NCI-H1417 (cell line): ENCODE measurements at regions not wholly inside any gene's neighbourhood (a gene's known extent, or its start where the extent isn't known, plus 50 kb on each side); places are given as distances from the start of the nearest gene placed in this dataset.

ENCODE experiments used
- DNase-seq, 3 experiments: peaks; one replicate each; lab custom pipeline; 2025; lab: John Stamatoyannopoulos, UW

DNA sequence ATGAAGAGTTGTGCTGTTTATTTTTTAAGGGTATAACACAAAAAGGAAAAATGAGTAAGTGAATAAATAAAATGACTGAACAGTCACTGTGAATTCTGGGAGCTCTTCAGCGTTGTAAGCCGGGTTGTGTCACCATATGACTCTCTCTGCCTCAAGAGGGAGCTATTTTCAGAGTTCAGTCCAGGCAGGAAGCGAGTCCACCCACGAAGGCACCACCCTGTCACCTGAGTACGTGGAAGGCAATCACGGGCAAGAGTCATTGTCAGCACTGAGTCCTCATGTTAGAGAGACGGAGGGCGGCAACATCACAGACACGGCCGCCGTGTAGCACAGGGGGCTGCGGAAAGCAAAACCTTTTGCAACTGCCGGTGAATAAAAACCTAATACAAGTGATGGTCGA, 227.6 kb downstream of the UTP18 start:
- DNase-seq, result no peak

DNA sequence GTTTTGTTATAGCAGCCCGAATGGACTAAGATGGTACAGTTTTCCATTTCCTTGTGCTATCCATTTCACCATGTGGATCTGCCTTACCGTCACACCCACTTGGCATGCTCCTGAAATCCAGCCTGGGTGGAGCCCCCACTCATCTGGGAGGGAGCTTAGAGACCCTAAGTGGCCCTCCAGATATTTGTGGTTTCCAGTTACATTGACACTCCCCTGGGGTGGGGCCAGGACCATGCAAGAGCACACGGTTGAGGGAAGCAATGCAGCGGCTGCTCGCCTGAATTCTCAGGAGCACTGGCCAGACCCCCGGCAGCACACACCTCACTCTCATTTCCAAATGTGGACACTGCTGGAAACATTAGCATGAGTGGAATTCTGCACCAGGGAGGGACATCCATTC, 231.1 kb downstream of the UTP18 start:
- DNase-seq, result peak in 1 of 3 experiments; percentile 82

DNA sequence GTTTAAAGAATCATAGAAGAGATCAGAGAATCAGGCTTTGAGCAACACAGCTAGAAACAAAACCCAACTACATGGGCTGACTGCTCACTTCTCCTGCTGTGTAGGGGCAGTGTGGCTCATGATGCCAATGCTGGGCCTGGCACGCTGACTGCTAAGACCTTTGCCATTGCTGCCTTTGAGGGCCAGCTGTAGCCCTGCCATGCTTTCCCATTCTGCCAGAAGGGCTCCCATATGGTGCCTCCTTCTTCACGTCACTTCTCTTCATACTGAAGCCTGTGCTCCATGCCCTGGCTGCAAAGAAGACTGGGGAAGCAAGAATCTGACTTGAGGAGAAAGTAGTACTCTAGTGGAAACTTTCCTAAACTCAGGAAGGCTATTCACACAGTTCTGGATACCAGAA, 232.9 kb downstream of the UTP18 start:
- no peak for DNase-seq

DNA sequence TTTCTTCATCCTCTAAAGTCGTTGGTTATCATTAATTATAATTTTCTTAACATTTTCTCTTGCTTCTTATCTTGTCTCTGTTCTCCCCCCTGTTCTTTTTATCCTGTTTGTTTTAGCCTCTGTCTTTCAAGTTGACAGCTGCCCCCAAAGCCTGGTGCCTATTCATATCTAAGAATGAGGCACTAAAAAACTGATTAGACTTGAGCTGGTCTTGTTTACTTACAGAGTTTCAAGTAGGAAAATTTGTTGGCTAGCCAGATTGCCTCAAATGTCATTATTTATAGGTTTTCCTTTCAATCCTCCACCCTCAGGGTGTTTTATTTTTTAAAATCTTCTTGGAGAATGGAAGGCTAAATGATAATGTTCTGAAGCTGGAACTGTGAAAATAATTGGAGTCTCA, 236.0 kb downstream of the UTP18 start:
- DNase-seq, result peak in 1 of 3 experiments; percentile 49

DNA sequence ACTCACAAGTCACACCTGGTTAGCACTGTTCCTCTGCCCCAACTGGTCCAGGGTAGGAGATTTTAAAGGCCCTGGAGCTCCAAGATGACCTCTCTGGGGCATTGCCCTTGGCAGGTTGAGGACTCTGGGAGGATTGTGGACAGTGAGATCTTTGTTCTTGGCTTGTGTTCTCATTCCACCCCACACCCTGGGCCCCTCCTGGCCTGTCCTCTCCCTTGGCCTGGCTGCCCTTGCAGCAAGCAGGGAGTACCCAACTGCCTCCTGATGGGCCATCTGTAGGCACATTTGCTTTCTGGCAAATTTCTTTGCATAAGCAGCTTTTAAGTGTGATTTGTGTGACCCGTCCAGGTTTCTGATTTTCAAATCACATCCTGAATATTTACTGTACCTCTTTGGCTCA, 239.6 kb downstream of the UTP18 start:
- peak in 1 of 3 experiments; percentile 29 for DNase-seq

DNA sequence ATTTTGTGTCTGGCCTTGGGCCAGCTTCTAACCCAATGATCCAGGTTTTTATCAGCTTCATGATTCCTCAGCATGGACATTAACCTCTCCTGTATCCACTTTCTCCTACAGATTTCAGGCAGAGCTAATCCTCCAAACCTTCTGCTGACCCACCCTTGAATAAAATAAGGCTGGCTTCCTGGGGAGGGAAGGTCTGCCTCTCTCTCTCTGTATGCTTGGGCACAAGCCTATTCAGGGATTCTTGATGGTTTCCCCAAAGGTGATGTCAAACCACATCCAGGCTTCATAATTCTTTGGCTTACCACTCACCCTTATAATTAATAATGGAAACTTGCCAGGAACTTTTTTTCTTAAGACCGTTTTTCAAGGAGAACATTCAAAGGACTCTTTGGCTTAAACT, 240.1 kb downstream of the UTP18 start:
- DNase-seq, result peak in 1 of 3 experiments; percentile 38

DNA sequence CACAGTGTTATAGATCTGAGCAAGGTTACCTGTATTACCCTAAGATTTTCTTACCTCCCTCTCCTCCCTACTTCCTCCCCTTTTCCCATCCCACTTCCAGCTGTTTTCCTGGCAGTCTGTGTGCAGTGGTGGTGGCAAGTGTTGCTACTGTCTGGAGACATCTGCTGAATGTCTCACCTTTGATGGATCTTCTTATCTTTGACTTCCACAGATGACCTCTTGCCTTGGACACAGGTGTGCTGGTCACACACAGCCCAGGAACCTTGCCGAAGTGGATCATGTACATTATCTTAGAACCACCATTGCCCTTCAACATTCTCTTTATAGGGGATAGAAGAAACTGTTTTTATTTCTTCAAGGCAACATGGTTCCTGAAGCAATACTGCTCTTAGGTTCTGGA, 245.1 kb downstream of the UTP18 start:
- DNase-seq, result no peak

DNA sequence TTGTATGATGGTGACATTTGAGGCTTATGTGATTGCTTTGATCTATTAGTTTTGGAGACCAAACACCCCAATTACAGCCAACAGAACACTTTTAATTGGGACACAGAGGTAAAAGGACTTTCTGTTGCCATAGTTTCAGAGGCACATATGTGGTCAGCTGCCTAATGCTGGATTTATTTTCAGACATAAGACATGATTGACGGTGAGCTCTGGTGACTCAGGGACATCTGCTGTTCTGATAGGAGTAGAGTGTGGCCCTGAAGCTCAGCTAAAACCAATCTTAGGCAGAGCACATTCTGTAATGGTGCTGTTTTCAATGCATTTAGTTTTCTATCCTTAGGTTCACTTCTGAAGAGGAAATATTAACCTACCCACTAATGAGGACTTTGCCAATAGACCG, 247.1 kb downstream of the UTP18 start:
- peak in 2 of 3 experiments; percentile 21 to 66 for DNase-seq

DNA sequence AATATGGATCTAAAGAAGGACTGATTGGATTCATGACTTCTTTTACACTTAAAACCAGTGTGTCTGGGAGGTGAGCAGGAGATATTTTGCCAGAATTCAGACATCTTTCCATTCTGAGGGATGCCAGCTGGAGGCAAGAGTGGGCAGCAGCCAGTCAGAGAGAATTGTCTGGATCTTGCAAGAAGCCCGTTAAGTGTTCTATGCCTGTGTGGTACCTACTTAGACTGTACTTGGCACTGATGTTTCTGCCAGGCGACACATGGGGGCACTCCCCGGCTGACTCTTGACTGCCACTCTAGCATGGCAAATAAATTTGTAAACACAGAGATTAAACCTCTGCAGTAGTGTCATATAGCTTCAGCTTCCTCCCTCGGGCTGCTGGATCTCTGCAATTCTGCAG, 247.7 kb downstream of the UTP18 start:
- peak; percentile 27 to 65 (median 62) for DNase-seq

DNA sequence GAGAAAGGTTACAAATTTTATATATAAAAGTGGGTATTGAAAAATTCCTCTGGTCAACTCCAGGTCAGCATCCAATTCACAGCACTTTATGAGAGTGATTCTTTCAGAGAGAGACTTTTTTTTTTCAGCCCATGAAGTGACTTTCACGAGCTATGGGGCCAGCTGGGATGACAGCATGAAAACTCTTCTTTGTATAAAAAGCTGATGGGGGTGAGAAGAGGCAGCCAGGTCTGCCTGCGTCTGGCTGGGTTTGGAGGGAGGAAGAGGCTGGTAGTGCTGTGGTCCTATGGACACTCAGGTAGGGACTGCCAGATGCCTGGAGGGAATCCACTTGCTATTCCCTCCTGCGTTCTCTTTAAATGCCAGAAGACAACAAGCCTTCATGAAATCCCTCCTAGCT, 250.6 kb downstream of the UTP18 start:
- DNase-seq, result no peak

DNA sequence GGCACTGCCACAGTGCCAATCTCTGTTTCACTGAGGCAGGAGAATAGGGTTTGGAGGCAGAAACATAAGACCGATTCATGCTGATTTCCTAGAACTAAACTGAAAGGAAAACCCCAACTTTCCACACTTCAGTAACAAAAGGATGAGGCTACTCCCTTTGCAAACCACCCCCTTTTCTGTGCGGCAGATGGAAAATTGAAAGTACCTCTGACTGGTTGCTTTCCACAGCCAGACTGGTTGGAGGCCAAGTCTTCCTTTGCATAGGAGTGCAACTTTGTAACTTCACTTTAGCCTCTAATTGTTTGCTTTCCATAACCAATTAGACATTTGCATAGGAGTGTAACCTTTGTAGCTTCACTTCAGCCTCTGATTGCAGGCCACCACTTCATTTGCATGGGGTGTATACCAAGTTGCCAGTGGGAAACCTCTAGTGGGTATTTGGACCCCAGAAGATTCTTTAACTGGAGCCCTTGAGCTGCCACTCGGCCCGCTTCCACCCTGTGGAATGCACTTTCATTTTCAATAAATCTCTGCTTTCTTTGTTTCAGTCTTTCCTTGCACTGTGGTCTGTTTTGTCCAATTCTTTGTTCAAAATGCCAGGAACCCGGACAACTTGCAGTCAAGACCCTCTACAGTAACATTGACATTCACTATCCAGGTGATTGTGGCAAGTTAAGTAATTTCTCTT, 252.0 kb downstream of the UTP18 start:
- no peak for DNase-seq

DNA sequence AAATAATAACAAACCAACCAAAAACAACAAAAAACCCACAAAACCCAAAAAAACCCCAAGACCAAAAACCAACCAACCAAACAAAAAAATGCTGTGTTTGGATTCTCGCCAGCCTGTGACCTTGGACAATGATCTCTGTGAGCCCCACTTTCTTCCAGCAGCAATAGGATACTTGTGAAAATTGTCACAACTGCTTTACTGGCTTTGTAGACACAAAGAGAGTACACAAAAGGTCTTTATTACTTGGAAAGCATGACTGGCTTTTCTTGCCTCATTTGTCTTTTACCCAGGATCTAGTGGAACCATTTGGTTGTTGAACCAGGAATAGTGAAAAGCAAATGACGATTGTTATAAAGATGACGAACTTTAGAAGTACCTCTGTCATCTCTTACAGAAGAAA, 256.6 kb downstream of the UTP18 start:
- DNase-seq, result no peak

DNA sequence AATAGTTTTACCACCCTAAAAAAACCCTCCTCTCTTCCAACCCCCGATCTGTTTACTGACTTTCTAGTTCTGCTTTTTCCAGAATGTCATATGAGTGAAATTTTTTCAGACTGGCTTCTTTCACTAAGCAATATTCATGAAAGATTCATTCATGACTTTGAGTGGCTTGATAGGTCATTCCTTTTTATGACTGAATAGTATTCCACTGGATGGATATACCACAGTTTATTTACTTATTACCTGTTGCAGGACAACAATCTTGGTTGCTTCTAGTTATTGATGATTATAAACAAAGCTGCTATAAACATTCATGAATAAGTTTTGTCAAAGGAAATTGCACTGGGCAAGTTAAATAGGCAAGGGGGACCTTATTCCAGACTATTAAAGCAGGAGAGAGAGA, 264.2 kb downstream of the UTP18 start:
- DNase-seq, result no peak

DNA sequence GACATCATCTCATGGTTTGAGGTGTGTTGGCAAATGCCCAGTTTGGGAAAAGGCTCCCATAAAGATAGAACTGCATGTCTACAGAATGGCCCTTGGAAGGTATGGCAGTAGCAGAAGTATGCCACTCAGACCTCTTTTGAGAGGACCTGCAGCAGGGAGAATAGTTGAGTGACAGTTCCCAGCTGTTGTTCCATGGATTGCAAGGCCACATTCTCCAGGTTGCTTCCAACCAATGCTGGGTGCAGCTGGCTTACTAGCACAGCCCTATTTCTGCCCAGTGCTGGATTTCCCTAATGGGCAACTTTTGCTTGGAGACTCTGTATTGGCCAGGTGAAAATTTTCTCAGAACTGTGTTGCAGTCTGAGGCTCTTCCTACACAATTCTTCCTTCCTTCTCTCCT, 266.2 kb downstream of the UTP18 start:
- no peak for DNase-seq

DNA sequence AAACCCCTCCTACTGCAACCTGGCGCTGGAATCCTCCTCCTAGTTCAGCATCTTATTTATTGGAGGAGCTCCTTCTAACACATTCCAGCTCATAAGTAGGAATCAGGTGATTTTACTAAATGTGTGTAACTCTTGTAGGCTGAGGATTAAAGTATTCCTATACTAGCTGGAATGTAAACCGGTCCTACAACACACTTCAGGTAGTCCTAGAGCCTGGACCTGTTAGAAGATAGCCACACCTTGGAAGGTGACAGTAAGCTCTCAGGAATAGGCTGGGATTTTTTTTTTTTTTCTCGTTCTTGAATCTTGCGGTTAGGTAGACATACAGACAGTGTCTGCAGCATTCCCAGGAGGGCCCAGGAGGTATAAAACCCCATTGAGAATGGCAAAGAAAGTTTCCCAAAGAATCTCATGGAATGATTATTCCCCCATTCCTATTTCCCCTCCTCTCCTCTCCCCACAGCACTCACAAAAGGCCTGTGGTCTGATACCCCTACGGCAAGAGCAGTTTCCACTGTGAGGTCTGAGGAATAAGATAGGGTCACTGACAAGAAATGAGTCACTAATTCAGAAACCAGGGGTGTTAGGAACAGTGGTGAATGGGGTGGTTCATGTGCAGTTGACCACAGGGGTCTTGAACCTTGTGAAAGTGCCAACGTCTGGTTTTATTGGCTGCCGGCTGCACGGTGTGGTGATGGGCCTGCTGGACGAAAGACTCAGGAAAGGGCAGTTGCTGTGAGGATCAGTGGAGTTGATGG, 267.1 kb downstream of the UTP18 start:
- no peak for DNase-seq

DNA sequence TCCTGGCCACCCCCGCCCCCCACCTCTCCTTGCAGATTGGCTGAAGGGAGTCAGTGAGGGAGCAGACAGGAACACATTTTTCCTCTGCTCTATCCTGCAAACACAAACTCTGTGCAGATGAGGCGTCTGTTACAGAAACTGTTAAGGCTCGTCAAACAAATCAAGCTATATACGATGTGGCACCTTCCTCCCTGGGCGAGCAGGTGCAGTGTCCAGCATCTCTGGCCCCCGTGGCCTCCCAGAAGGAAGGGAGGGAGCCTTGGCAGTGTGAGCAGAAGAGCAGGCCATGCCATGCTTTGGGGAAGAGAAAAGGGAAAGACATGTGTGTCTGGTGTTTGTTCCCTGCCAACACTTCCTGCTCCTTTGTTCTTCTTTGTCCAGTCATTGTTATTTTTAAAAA, 267.8 kb downstream of the UTP18 start:
- peak in 1 of 3 experiments; percentile 7 for DNase-seq

DNA sequence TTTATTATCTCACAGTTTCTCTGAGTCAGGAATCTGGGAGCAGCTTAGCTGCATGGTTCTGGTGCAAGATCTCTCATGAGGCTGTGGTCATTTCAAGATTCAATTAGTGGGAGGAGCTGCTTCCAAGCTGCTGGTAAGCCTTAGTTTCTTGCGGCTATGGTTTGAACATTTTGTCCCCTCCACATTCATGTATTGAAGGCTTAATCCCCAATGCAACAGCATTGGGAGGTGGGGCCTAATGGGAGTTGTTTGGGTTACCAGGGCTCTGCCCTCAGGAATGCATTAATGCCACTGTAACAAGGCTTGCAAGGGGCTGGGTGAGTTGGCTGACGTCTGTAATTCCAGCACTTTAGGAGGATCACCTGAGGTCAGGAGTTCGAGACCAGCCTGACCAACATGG, 272.9 kb downstream of the UTP18 start:
- DNase-seq, result no peak

DNA sequence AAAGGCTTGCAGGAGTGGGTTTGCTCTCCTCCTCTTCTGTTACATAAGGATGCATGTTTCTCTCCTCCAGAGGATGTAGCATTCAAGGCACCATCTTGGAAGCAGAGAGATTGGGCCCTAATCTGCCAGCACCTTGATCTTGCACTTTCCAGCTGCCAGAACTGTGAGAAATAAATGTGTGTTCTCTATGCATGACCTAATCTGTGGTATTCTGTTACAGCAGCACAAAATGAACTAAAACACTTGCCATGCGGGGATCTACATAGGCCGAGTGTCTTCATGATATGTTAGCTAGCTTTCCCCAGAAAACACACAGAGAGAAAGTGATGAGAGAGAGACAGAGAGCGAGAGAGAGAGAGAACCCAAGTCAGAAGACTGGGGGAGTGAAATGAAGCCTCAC, 273.5 kb downstream of the UTP18 start:
- DNase-seq, result no peak

DNA sequence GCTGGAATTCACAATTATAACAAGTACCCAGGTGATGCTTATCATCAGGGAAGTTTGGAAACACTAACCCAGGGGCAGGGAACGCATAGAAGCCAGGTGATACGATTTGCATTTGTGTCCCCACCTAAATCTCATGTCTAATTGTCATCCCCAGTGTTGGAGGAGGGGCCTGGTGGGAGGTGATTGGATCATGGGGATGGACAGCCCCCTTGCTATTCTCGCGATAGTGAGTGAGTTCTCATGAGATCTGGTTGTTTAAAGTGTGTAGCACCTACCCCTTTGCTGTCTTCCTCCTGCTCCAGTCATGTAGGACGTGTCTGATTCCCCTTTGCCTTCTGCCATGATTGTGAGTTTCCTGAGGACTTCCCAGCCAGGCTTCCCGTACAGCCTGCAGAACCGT, 276.3 kb downstream of the UTP18 start:
- no peak for DNase-seq

DNA sequence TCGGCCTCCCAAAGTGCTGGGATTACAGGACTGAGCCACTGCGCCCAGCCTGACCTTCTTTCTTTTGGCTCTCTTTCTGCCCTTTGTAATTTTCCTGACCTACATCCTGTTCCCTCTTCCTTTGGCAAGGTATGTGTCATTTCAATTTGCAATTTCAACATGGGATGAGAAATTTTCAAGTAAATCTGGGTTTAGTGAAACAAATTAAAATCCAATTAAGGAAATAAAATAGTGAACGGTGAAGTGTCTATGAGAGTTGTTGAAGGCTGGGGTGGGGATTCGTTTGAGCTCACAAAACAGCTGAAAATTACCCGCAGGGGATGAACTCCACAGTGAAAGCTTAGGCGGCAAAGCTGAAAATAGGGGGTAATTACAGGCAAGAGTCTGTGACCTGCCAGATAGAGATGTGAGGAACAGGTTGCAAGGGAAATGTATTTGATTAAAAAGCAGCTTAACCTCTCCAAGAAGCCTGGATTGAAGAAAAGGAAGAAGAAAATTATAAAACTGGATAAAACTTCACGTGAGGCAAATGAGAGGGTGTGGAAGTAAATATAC, 277.7 kb downstream of the UTP18 start:
- DNase-seq, result peak in 2 of 3 experiments; percentile 17 to 54

DNA sequence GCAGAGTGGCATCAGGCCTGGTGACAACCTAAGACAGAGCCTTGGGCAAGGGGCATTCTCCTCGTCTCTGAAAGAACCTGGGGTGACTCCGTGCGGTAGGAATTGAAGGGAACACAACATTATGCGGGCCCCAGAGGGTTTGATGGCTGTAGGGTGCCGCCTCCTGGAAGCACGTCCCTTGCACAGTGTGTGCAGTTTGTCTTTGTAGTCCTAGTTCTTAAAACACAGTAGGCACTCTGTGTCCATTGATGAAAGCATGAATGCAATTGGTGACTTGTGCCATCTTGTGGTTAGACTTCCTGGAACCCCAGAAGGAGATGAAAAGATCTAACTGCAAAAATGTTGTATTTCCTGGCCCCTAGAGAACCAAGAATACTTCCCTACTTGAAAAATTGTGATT, 279.8 kb downstream of the UTP18 start:
- peak in 1 of 3 experiments; percentile 22 for DNase-seq

DNA sequence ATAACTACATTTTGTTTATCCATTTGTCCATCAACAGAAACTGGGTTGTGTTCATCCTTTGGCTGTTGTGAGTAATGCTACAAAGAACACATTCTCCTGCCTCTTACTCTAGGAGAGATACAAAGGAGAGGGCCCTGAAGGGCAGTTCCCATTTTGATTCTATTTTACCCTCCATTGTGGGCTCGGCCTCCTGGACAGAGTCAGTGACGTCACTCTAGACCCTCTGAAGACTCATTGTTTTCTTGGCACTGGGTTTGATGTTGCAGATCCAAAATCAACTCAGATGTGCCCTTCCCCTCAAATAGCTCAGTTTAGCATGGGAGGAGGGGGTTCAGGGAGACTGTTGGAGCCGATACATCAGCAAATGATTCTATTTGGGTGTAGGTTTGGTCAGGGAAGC, 280.9 kb downstream of the UTP18 start:
- DNase-seq, result no peak

DNA sequence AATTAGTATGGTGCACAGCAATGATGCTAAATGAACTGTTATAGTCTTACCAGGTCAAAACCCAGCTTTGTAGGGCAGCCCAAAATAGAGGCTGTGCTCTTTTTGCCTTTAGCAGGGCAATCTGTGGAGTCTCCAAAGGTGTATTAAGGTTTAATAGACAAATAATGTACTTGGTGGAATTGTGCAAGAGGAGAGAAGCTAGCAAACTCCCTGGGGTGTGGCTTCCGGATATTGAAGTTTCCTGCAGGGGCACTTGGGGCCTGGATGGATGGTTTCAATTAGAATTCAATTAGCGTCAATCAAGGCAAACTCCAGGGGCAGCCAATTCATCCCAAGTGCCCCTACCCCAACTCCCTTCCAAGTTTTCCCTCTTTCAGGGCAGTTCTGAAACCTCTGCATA, 285.8 kb downstream of the UTP18 start:
- no peak for DNase-seq
